OCI-LY7 (cell line): ENCODE measurements at regions not wholly inside any gene's neighbourhood (a gene's known extent, or its start where the extent isn't known, plus 50 kb on each side); places are given as distances from the start of the nearest gene placed in this dataset.

Experiments used
- EZH2phosphoT487 ChIP-seq: fragments of 200-600 bp; sonication (generic); IDR thresholded peaks from 2 replicates; pipeline ENCODE4 v1.6.1; 2018; ENCODE audit warnings: low read depth, borderline replicate concordance, mild to moderate bottlenecking, mixed run types, antibody characterized with exemption, low read length, moderate library complexity, mixed read lengths
- TF ChIP-seq, protein P1 (sequence below): fragments of 200-600 bp; sonication (generic); conservative IDR thresholded peaks from 2 replicates; pipeline ENCODE4 v1.5.1; 2014; ENCODE audit warnings: mild to moderate bottlenecking, antibody characterized with exemption, low read length, moderate library complexity, mixed read lengths

- TF ChIP-seq, protein P1, sequence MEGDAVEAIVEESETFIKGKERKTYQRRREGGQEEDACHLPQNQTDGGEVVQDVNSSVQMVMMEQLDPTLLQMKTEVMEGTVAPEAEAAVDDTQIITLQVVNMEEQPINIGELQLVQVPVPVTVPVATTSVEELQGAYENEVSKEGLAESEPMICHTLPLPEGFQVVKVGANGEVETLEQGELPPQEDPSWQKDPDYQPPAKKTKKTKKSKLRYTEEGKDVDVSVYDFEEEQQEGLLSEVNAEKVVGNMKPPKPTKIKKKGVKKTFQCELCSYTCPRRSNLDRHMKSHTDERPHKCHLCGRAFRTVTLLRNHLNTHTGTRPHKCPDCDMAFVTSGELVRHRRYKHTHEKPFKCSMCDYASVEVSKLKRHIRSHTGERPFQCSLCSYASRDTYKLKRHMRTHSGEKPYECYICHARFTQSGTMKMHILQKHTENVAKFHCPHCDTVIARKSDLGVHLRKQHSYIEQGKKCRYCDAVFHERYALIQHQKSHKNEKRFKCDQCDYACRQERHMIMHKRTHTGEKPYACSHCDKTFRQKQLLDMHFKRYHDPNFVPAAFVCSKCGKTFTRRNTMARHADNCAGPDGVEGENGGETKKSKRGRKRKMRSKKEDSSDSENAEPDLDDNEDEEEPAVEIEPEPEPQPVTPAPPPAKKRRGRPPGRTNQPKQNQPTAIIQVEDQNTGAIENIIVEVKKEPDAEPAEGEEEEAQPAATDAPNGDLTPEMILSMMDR: no peak
- no peak for TF ChIP-seq EZH2phosphoT487
These were observed 122.0 kb downstream of the ETS2 start for GRCh38 chr21:38927776-38928175.
